Endothelial cell of umbilical vein (primary cell): ENCODE measurements at regions not wholly inside any gene's neighbourhood (a gene's known extent, or its start where the extent isn't known, plus 50 kb on each side); places are given as distances from the start of the nearest gene placed in this dataset.

Experiments
- BruUV-seq: library from RNA; stranded (reverse); fragments of 400-500 nt; replicated peaks from 2 replicates; lab custom pipeline; 2021; lab: Mats Ljungman, UMichigan
- CTCF ChIA-PET: fragments of 300-600, 350-600 bp; sonication (Branson Sonifier 250); formaldehyde crosslinking; loops from one replicate; lab custom pipeline; 2021; ENCODE audit warnings: antibody characterized with exemption, inconsistent platforms; lab: Charles Lee
- POLR2A ChIA-PET: fragments of 300-600, 350-600 bp; sonication (Branson Sonifier 250); formaldehyde crosslinking; loops from one replicate; lab custom pipeline; 2021; ENCODE audit warnings: antibody characterized with exemption, inconsistent platforms; lab: Charles Lee
- DNase-seq: peaks from one replicate; pipeline ENCODE4 v3.0.0-alpha.2; 2011; ENCODE audit warnings: low read depth, low spot score
- FAIRE-seq: peaks from 2 replicates; lab custom pipeline; 2011; peaks lifted over from hg19 to GRCh38; lab: Jason Lieb, UNC
- H2AFZ ChIP-seq: 2 replicates; pipeline ENCODE4 v1.6.0; 2012; ENCODE audit warnings: low read depth, low read length, control low read depth, inconsistent platforms
- H3K27ac ChIP-seq: 2 replicates; pipeline ENCODE4 v1.5.1; 2011; ENCODE audit warnings: low read depth, mild to moderate bottlenecking, control low read depth, low read length, moderate library complexity; ENCODE audit not compliant: insufficient read depth
- H3K27me3 ChIP-seq, 2 experiments: 2 replicates each; pipeline versions ENCODE4 v1.6.0 to v1.6.1; 2011; ENCODE audit warnings: low read length in 2 of 2, mixed read lengths in 1 of 2; ENCODE audit not compliant: control insufficient read depth in 2 of 2, insufficient read depth in 2 of 2
- H3K36me3 ChIP-seq, 2 experiments: 2 replicates in 1 of 2; 3 replicates in 1 of 2; pipeline ENCODE4 v1.5.1; 2011; ENCODE audit warnings: low read length in 2 of 2, mild to moderate bottlenecking in 1 of 2, moderate library complexity in 1 of 2; ENCODE audit not compliant: control insufficient read depth in 2 of 2, insufficient read depth in 2 of 2; ENCODE audit errors: extremely low read depth in 1 of 2
- H3K4me1 ChIP-seq: 3 replicates; pipeline ENCODE4 v1.5.1; 2011; ENCODE audit warnings: mild to moderate bottlenecking, low read length; ENCODE audit not compliant: control insufficient read depth, insufficient read depth; ENCODE audit errors: extremely low read depth
- H3K4me2 ChIP-seq: 2 replicates; pipeline ENCODE4 v1.6.1; 2011; ENCODE audit warnings: low read length, control low read depth, mixed read lengths; ENCODE audit not compliant: insufficient read depth
- H3K4me3 ChIP-seq, 3 experiments: fragments of 200-600 bp in 1 of 3; sonication (generic), shearing (Covaris generic) in 1 of 3; replicated peaks in 1 of 3; 2 replicates each; pipeline ENCODE4 v1.5.1; 2011 to 2016; ENCODE audit warnings: control low read depth in 3 of 3, low read length in 3 of 3, mild to moderate bottlenecking in 2 of 3, inconsistent platforms in 1 of 3, low read depth in 1 of 3, moderate library complexity in 1 of 3; ENCODE audit not compliant: insufficient read depth in 1 of 3
- H3K79me2 ChIP-seq: 2 replicates; pipeline ENCODE4 v1.6.0; 2012; ENCODE audit warnings: low read length, inconsistent platforms; ENCODE audit not compliant: control insufficient read depth, insufficient read depth
- H3K9ac ChIP-seq: replicated peaks from 2 replicates; pipeline ENCODE3; 2011; ENCODE audit warnings: low read length, control low read depth; ENCODE audit not compliant: insufficient read depth; ENCODE audit errors: extremely low read depth
- H3K9me1 ChIP-seq: replicated peaks from 3 replicates; pipeline ENCODE4 v1.6.0; 2011; ENCODE audit warnings: mild to moderate bottlenecking, low read length; ENCODE audit not compliant: control insufficient read depth, insufficient read depth; ENCODE audit errors: extremely low read depth
- H3K9me3 ChIP-seq: replicated peaks from 2 replicates; pipeline ENCODE4 v1.5.1; 2012; ENCODE audit warnings: low read length, inconsistent platforms; ENCODE audit not compliant: control insufficient read depth, insufficient read depth
- H4K20me1 ChIP-seq: replicated peaks from 2 replicates; pipeline ENCODE3; 2011; ENCODE audit warnings: mild to moderate bottlenecking, low read length; ENCODE audit not compliant: control insufficient read depth, insufficient read depth; ENCODE audit errors: extremely low read depth
- EZH2 ChIP-seq: IDR thresholded peaks from 2 replicates; pipeline ENCODE4 v1.6.1; 2012; ENCODE audit warnings: borderline replicate concordance, low read depth, mild to moderate bottlenecking, moderate library complexity, low read length, inconsistent platforms; ENCODE audit not compliant: severe bottlenecking
- FOS ChIP-seq: IDR thresholded peaks from 2 replicates; pipeline ENCODE4 v1.6.1; 2011; ENCODE audit warnings: mild to moderate bottlenecking, low read length, moderate library complexity, borderline replicate concordance; ENCODE audit not compliant: insufficient read depth
- GATA2 ChIP-seq: IDR thresholded peaks from 2 replicates; pipeline ENCODE4 v1.7.0; 2011; ENCODE audit warnings: low read depth, mild to moderate bottlenecking, moderate library complexity, mixed read lengths, low read length; ENCODE audit not compliant: insufficient read length, insufficient read depth
- JUN ChIP-seq: IDR thresholded peaks from 2 replicates; pipeline ENCODE4 v1.6.1; 2011; ENCODE audit warnings: borderline replicate concordance, low read depth; ENCODE audit not compliant: insufficient read length, insufficient read depth
- MYC ChIP-seq: IDR thresholded peaks from one replicate; pipeline ENCODE4 v1.6.1; 2011; ENCODE audit warnings: mild to moderate bottlenecking, low read depth, low read length
- POLR2A ChIP-seq: IDR thresholded peaks from 2 replicates; pipeline ENCODE4 v1.6.1; 2012; ENCODE audit warnings: low read depth, mild to moderate bottlenecking, control low read depth, low read length
- POLR2AphosphoS5 ChIP-seq: IDR thresholded peaks from 2 replicates; pipeline ENCODE4 v1.6.1; 2012; ENCODE audit warnings: low read depth, mild to moderate bottlenecking, control low read depth, low read length, moderate library complexity; ENCODE audit not compliant: insufficient read depth
- dilution Hi-C: fragments of 300-500 bp; cut with MboI; formaldehyde crosslinking; loops from one replicate; pipeline ENCODE4 v1.15.0; 2019; ENCODE audit warnings: low sequenced_read_pairs; ENCODE audit not compliant: extremely low pct_ligation_motif_present
- intact Hi-C: fragments of 100-400 bp; cut with micrococcal nuclease; formaldehyde crosslinking; loops from one replicate; pipeline ENCODE4 v1.10.0; 2022
- TF ChIP-seq, protein P1 (sequence below): IDR thresholded peaks from 2 replicates; pipeline ENCODE4 v1.6.1; 2011; ENCODE audit not compliant: insufficient read depth, insufficient read length
- TF ChIP-seq, protein P2 (sequence below), 2 donors: IDR thresholded peaks; 1 replicate in 1 of 2; 2 replicates in 1 of 2; pipeline ENCODE4 v1.5.1; 2011; ENCODE audit warnings: low read length in 2 of 2, mild to moderate bottlenecking in 2 of 2, moderate library complexity in 2 of 2, control low read depth in 1 of 2, inconsistent platforms in 1 of 2, low read depth in 1 of 2; ENCODE audit not compliant: insufficient read depth in 1 of 2; ENCODE audit errors: extremely low read depth in 1 of 2

DNA sequence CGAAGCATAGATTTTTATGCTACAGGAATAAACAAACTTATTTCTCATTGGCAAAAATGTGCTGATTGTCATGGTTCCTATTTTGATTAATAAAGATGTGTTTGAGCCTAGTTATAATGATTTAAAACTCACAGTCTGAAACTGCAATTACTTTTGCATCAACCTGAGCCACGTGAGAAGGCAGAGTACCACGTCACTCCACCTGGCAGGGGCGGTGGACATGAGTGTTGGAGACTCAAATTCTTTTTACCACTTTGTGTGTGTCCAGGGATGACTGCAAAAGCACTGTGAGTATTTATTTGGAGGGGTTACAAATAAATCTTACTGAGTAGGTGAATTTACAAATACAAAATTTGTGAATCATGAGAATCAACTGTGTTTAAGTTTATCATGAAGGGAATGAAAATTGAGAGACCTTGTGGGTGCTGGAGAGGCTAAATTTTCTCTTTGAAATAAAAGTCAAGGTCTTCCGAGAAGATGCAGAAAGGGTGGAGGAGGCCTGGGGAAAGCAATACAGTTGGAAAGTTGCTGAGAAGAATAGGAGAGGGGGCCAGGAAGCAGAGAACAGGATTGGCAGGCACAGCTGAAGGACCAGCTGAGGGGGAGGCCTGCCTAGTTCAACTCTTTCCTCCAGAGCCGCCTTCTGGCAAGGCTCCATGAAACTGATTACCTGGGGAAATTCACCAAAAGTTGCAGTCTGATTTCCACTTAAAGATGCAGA is 316.4 kb downstream of the MYCN start:
- Histone ChIP-seq H3K4me3 (no peak overlapping the region), H3K4me2 (no peak overlapping the region), H3K27me3 (no peaks in the 10 kb centered on the region), H2AFZ (no peak overlapping the region), H3K79me2 (no peaks in the 10 kb centered on the region), H3K9me1 (no peaks in the 10 kb centered on the region), H3K27ac (no peak overlapping the region), H3K36me3 (no peaks in the 10 kb centered on the region), H3K9ac (no peak overlapping the region), H4K20me1 (no peaks in the 10 kb centered on the region), H3K9me3 (no peaks in the 10 kb centered on the region), H3K4me1 (no peaks in the 10 kb centered on the region)
- dilution Hi-C loops, result no loop called here
- DNase-seq, result no peak
- intact Hi-C loops, result no loop called here
- POLR2A ChIA-PET, result no interaction called here
- no TSS peak for BruUV-seq
- CTCF ChIA-PET, result no interaction called here
- no peak for TF ChIP-seq POLR2A
- TF ChIP-seq MYC, result no peak
- TF ChIP-seq, protein P1, sequence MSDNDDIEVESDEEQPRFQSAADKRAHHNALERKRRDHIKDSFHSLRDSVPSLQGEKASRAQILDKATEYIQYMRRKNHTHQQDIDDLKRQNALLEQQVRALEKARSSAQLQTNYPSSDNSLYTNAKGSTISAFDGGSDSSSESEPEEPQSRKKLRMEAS, result no peak
- TF ChIP-seq, protein P2, sequence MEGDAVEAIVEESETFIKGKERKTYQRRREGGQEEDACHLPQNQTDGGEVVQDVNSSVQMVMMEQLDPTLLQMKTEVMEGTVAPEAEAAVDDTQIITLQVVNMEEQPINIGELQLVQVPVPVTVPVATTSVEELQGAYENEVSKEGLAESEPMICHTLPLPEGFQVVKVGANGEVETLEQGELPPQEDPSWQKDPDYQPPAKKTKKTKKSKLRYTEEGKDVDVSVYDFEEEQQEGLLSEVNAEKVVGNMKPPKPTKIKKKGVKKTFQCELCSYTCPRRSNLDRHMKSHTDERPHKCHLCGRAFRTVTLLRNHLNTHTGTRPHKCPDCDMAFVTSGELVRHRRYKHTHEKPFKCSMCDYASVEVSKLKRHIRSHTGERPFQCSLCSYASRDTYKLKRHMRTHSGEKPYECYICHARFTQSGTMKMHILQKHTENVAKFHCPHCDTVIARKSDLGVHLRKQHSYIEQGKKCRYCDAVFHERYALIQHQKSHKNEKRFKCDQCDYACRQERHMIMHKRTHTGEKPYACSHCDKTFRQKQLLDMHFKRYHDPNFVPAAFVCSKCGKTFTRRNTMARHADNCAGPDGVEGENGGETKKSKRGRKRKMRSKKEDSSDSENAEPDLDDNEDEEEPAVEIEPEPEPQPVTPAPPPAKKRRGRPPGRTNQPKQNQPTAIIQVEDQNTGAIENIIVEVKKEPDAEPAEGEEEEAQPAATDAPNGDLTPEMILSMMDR (IDR thresholded peaks at IDR 0.05; ENCODE audit: extremely low read depth in 1 of 2, insufficient read depth in 1 of 2, low read depth in 1 of 2, low read length in 2 of 2), result no peak
- no peak for TF ChIP-seq JUN
- TF ChIP-seq GATA2, result no peak
- TF ChIP-seq EZH2, result no peak
- TF ChIP-seq FOS, result no peak
- no peak for TF ChIP-seq POLR2AphosphoS5
- FAIRE-seq, result no peak
